ENCODE measurements at regions not wholly inside any gene's neighbourhood (a gene's known extent, or its start where the extent isn't known, plus 50 kb on each side); places are given as distances from the start of the nearest gene placed in this dataset.
"Not testable (repeated sequence)": the region's sequence is repeated elsewhere in the genome, so short reads cannot be mapped to it uniquely, and the experiment has no call there.

GRCh38 chr12:31906557-31907301 lies 52.5 kb upstream of the RESF1 start:
- DNase-seq, result no peak

DNA sequence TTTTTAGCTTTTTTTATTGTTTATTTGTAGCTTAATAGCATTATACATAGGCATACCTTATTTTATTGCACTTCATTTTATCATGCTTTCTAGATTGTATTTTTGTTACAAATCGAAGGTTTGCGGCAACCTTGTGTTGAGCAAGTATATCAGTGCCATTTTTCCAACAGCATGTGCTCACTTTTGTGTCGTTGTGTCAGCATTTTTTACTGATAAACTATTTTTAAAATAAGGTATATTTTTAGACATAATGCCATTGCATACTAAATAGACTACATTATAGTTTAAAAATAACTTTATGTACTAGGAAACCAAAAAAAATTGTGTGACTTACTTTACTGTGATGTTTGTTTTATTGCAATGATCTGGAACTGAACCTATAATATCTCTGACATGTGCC lies 56.2 kb upstream of the RESF1 start:
- no peak for DNase-seq

GRCh38 chr12:31900271-31900670 lies 58.9 kb upstream of the RESF1 start:
- DNase-seq, result no peak

DNA sequence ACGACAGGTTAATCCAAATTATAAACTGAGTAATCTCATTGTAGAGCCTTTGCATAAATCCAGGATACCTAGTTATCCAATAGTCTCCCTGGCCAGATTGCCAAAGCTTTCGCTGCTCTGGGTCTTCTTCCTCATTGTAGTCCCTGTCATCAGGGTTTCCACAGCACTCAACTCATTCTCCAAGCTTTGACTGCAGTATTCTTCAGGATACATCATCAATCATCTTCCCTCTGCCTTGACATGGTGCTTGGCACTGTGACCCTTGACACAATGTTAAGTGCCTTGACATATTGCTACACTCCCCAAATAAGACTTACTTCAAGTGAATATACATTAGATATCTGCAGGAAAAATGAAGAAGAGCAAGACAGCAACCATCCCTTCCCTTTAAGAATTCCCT lies 60.1 kb upstream of the RESF1 start:
- DNase-seq, result no peak

DNA sequence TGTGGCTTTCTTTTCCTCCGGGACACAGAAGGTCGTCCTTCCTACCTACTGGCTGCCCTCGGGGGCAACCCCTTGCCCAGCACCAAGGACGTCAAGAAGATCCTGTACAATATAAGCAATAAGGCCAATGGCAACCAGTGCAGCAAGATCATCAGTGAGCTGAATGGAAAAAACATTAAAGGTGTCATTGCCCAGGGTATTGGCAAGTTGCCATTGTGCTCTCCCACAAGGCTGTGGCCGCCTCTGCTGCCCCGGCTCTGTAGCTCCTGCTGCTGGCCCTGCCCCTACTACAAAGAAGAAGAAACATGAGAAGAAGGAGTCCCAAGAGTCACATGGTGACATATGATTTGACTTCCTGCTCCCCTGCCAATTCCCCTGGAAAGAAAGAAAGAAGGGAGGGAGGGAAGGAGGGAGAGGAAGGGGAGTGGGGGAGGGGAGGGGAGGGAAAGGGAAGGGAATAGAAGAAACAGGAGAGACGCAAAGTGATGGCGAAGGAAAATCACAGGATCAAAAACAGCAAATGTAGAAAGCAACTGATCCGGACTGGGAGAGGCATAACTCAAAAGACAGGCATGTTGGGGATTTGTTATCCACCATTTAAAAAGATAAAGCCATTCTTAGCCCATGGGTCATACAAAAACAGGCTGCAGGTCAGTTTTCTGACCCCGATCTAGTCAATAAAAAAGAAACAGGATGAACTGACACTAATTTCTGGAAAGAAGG lies 61.3 kb upstream of the RESF1 start:
- no peak for DNase-seq

- not testable (repeated sequence) for DNase-seq
Observed at GRCh38 chr12:31897092-31897491, 62.1 kb upstream of the RESF1 start.

DNA sequence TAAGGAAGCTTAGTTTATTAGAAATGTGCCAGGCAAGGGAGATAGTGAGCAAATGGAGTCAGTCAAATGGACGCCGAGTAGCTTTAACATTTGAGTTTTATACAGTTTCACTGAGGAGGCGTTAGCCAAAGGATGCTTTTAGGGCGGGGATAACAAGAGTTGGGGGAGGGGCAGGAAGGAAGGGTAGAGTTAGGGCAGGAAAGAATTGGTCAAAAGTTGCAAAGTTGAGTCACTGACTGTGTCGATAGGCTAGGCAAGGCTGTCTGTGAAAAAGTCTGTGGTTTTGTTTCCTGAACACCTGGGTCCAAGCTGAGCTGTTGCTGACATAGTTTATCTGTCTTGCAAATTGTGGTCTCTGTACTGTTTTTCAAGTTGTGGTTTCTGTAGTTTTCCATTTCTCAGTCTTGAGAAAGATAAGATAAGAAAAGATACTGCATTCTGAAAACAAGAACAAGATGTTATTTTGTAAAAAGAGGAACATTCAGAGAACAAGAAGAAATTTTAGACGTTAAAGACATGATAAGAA lies 62.6 kb upstream of the RESF1 start:
- DNase-seq, result peak; percentile 75

- DNase-seq, result no peak
Observed at GRCh38 chr12:31895449-31896150, 63.6 kb upstream of the RESF1 start.

DNA sequence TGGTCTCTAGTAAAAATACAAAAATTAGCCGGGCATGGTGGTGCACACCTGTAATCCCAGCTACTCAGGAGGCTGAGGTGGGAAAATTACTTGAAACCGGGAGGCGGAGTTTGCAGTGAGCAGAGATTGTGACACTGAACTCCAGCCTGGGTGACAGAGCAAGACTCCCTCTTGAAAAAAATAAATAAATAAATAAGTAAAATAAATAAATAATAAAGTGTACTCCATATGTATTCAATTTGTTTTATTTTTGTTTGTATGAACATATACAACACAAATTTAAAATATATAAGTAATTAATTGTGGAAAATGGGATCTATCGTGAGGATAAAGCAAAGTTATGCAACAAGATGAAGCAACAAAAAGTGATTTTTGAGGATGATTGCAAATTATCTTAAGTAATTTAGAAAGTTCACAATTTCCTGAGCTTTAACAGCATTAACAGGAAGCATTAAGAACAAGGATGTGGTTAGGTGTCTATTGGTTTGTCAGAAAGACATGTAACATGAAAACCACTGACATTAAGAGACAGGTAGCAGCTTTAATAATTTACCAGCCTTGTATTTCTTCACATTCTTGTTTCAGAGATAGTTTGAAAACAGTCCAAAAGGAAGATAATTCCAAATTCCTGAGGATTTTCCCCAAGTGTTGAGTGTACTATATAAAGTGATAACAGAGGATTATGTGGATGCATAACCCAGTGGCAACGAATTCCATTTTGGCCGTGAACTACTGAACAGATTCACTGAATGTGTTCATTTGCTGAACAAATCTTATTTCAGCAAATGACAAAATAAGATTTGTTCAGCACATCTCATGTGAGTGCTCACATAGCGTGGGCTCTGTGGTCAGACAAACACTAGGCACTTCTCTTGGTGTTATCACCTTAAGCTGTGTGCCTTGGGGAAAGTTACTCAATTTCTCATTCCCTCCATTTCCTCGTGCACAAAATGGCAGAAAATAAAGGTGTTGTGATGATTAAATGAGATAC lies 68.6 kb upstream of the RESF1 start:
- DNase-seq, result no peak

DNA sequence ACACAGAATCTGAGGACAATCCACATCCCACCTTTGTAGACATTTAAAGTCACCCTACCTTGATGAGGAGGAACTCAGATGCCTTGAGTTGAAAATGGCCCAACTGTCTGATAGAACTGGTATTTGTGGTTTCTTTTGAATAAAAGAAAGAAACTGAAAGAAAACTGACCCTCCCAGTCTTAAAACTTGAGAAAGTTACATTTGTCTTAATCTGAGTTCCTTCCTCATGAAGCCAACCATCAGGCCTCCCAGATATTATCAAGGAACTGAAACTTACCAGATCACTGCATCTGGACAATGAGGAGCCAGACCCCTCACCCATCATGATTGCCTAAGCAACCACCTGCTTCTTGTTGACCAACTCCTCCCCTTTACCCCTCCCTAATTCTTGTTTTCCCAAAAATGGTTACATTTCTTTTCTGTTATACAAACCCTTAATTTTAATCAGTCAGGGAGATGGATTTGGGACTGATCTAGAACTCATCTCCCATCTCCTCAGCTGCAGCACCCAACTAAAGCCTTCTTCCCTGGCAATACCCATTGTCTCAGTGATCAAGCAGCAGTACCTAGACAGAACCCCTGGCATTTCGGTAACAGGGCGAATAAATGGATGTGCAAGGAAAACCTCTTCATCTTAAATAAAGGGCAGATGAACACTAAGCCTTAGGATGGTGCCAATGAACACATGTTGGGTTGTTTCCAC lies 72.0 kb upstream of the RESF1 start:
- DNase-seq, result no peak

GRCh38 chr12:31882682-31883081 lies 76.5 kb upstream of the RESF1 start:
- not testable (repeated sequence) for DNase-seq

DNA sequence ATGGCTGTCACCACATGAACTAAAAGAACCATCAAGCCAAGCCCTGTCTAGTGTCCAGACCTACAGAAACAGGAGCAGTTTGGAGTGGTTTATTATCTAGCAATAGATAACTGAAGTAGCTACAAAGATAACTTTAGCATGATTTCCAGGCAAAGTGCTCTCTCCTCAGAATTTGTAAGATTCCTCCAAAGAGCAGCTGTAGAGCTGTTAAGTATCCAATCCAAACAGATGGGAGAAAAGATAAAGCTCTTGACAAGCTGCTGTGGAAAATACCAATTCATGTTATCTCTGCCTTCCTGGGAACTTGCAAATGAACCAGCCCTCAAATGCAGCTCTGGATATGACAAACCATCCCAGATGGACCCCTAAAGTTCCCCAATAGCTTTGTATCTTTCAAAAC lies 78.9 kb upstream of the RESF1 start:
- DNase-seq, result no peak

DNA sequence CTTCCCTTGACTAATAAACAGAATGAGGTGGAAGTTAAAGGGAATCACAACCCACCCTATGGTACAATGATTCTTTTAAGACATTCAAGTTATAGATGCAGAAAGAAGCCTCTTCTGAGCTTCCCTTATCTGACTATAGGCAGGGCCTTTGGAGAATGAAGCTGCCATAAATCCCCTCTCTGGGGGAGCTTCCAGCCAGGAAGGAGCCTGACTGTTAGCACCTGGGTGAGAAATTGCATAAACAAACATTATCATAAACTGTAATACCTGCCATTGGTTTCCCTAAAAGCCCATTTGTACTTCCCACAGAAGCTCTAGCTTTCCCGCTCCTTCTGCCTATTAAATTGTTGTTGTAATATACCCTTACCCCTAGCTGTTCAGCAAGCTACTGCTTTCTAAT lies 81.3 kb upstream of the RESF1 start:
- no peak for DNase-seq

DNA sequence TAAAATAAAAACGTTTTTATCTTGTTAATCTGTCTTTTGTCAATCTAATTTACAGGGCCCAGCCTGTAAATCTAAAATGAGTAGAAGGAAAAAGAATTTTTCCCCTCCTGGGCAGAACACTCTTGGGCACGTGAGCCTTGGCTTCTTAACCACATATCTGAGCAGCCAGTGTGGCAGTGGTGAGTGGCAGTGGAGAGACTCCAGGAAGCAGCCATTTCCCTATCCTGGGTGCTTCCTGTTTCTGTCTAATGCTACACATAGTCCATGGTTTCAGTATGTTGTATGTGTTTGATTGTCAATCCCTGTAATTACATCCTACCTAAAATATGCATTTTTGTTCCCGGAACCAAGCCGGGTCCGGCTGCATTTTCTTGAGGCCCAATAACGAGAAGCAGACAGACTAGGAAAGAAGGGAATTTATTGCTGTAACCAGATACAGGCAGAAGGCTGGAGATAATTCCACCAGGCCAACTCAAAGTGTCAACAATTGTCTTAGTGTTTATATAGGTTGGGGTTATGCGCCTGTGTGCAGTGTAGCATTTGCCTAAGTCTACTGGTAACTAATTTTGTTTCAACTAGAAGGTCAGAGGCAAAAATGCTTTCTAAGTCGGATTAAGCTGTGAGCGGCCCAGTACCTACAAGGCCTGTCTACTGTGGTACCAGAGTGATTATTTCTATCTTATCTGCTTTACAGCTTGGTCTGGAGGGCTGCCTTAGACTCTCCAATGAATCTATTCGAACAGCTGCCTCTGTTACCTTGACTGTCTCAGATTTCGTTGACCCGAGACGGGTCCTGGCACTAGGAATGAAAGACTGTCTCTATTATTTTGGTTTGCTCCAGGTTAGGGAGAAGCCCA lies 82.4 kb upstream of the RESF1 start:
- no peak for DNase-seq

GRCh38 chr12:31875609-31875964 lies 83.6 kb upstream of the RESF1 start:
- DNase-seq, result no peak

- peak; percentile 53 for DNase-seq
Observed at GRCh38 chr12:31874961-31875608, 84.1 kb upstream of the RESF1 start.

- no peak for DNase-seq
Observed at GRCh38 chr12:31872831-31873604, 86.2 kb upstream of the RESF1 start.

DNA sequence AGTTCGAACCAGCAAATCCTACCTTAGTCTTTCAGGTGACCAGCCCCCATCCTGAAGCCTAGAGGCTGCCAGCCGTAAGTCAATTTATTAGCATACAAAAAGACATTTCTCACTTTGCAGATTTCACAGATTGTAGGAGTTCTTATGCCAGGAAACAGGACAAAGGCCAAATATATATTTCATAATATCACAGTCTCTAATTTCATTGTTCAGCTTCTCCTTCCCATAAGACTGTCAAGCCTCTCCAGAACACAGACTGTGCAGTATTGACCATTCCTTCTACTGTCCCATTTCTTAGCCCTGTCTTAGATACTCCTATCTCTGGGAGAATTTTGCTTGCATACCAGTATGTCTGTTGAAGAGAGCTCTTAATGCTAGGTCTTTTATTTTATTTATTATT lies 89.2 kb upstream of the RESF1 start:
- no peak for DNase-seq

- no peak for DNase-seq
Observed at GRCh38 chr12:31868965-31869364, 90.2 kb upstream of the RESF1 start.

DNA sequence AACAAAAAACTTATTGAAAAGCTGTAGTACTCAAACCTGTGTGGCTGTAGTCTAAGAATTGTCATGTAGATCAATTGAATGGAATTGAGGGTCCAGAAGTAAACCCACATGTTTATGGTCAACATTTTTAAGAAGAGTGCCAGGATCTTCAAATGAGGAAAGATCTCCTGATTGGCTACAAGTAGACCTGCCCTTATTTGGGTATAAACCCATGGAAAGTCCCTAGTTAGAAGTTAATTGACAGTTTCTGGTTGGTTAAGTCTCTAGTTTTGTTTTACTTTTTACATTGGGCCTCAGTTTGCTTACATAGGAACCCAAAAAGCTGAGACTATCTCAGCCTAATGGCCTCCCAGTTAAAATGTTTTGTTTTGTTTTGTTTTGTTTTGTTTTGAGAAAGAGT lies 91.9 kb upstream of the RESF1 start:
- no peak for DNase-seq

Data from activated effector memory CD4-positive, alpha-beta T cell treated with Interleukin-2 at 50 U/mL for 16 hours (primary cell).